Fibroblast of pulmonary artery (primary cell): ENCODE measurements at regions not wholly inside any gene's neighbourhood (a gene's known extent, or its start where the extent isn't known, plus 50 kb on each side); places are given as distances from the start of the nearest gene placed in this dataset.

Source experiments
- DNase-seq: peaks from one replicate; pipeline ENCODE4 v3.0.0-alpha.2; 2010; ENCODE audit warnings: low read depth
- H3K4me3 ChIP-seq: replicated peaks from 2 replicates; pipeline ENCODE4 v1.5.1; 2011; ENCODE audit warnings: low read depth, mild to moderate bottlenecking, control low read depth, low read length, moderate library complexity
- CTCF ChIP-seq: IDR thresholded peaks from 2 replicates; pipeline ENCODE4 v1.5.1; 2011; ENCODE audit warnings: mild to moderate bottlenecking, control low read depth, low read length, inconsistent platforms; ENCODE audit errors: missing control alignments

DNA sequence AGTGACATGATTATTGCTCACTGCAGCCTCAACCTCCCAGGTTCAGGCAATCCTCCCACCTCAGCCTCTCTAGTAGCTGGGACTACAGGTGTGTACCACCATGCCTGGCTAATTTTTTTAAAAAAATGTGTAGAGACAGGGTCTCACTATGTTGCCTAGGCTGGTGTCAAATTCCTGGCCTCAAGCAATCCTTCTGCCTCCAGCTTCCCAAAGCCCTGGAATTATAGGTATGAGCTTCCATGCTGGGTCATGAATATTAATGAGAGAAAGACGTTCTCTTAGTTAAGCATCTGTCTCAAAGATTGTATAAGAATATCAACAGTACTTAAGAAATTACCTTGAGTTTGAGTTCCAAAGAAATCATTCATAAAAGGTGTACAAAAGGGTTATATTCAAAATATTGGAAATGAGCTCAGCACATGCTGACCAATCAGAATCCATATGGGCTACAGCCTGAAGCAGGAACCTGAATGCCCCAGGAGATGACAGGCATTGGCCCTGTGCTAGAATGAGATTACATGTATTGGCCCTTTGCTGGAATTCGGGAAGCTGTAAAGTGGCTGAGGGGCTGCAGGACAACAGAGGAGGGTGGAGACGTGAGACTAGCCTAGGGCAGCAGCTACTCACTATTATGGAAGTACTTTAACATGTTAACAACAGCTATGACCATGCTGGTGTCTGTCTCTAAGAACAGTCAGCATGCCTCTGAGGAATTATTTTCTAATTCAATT lies 157.0 kb upstream of the CPNE8 start:
- no peak overlapping the region for H3K4me3 ChIP-seq
- DNase-seq, result no peak
- TF ChIP-seq CTCF, result no peak

GRCh38 chr12:39061576-39061975 lies 156.2 kb upstream of the CPNE8 start:
- TF ChIP-seq CTCF, result no peak
- H3K4me3 ChIP-seq, result no peak overlapping the region
- DNase-seq, result no peak

GRCh38 chr12:39048395-39048794 lies 143.0 kb upstream of the CPNE8 start:
- TF ChIP-seq CTCF, result no peak
- H3K4me3 ChIP-seq, result no peak overlapping the region
- DNase-seq, result no peak

DNA sequence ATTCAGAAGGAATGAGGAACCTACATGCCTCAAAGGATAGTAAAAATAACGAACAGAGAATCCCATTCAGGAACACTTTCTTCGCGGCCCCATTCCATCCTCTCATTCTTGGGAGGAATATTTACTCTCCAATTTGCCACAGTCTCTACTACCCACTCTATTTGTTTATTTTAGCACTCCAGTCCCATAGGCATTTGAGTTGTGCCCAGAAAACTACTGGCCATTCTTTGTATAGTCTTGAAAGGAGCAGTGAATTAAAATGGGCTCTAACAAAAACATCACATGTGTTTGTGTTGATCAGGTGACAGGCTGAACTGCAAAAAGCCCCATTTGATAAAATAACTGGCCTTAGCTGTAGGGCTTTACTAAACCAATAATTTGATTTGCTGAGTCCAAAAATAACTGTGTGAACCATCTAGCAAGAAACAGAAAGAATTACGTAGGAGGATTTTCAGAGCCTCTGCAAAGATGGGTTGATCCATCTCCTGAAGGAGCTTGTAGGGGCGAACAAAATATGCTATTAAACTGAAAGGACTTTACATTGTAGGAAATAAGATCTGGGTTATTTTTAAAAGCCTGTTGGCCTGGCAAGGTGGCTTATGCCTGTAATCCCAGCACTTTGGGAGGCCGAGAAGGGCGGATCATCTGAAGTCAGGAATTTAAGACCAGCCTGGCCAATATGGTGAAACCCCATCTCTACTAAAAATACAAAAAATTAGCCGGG lies 142.3 kb upstream of the CPNE8 start:
- no peak overlapping the region for H3K4me3 ChIP-seq
- TF ChIP-seq CTCF, result no peak
- no peak for DNase-seq

- no peak overlapping the region for H3K4me3 ChIP-seq
- DNase-seq, result no peak
- no peak for TF ChIP-seq CTCF
Observed at GRCh38 chr12:39044754-39045153, 139.4 kb upstream of the CPNE8 start.

DNA sequence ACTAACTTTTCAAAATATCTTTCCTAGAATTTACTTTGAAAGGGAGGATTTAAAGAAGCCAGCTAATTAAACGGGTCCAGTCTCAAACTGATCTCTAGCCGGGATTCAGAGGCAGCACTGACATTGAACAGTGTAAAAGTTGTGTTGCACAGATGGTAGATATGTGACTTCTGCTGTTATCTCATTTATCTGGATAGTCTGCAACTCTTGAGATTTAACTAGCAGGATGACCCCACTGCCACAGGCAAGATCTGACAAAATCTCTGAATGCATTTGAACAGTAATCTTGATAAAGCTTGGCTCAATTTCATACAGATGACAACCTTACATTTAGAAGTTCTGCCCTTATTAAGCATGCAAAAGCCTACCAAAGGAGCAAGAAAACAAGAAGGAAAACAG lies 138.0 kb upstream of the CPNE8 start:
- no peak overlapping the region for H3K4me3 ChIP-seq
- no peak for DNase-seq
- TF ChIP-seq CTCF, result no peak
